Astrocyte (in vitro differentiated cells and primary cell): ENCODE measurements at regions not wholly inside any gene's neighbourhood (a gene's known extent, or its start where the extent isn't known, plus 50 kb on each side); places are given as distances from the start of the nearest gene placed in this dataset.

Experiments
- DNase-seq: peaks from one replicate; pipeline ENCODE4 v3.0.0-alpha.2; 2010; ENCODE audit warnings: low read depth
- FAIRE-seq: peaks from 2 replicates; lab custom pipeline; 2011; peaks lifted over from hg19 to GRCh38; lab: Jason Lieb, UNC
- H2AFZ ChIP-seq: 2 replicates; pipeline ENCODE4 v1.6.0; 2012; ENCODE audit warnings: low read depth, low read length, inconsistent platforms
- H3K27ac ChIP-seq: 2 replicates; pipeline ENCODE4 v1.5.1; 2011; ENCODE audit warnings: low read depth, low read length, inconsistent platforms
- H3K27me3 ChIP-seq: 2 replicates; pipeline ENCODE4 v1.6.0; 2011; ENCODE audit warnings: low read length, inconsistent platforms; ENCODE audit not compliant: insufficient read depth
- H3K36me3 ChIP-seq: 2 replicates; pipeline ENCODE4 v1.5.1; 2011; ENCODE audit warnings: low read length, inconsistent platforms; ENCODE audit not compliant: insufficient read depth
- H3K4me1 ChIP-seq: 2 replicates; pipeline ENCODE4 v1.5.1; 2011; ENCODE audit warnings: low read length, inconsistent platforms; ENCODE audit not compliant: insufficient read depth
- H3K4me2 ChIP-seq: 2 replicates; pipeline ENCODE4 v1.6.0; 2012; ENCODE audit warnings: low read length, inconsistent platforms
- H3K4me3 ChIP-seq: 2 replicates; pipeline ENCODE4 v1.5.1; 2011; ENCODE audit warnings: low read depth, mild to moderate bottlenecking, low read length, inconsistent platforms; ENCODE audit not compliant: insufficient read depth
- H3K79me2 ChIP-seq: 2 replicates; pipeline ENCODE4 v1.6.0; 2012; ENCODE audit warnings: mild to moderate bottlenecking, low read length, inconsistent platforms; ENCODE audit not compliant: insufficient read depth
- H3K9ac ChIP-seq: 2 replicates; pipeline ENCODE4 v1.6.0; 2012; ENCODE audit warnings: mild to moderate bottlenecking, low read length, inconsistent platforms
- H3K9me3 ChIP-seq: 2 replicates; pipeline ENCODE4 v1.5.1; 2012; ENCODE audit warnings: low read depth, mild to moderate bottlenecking, low read length, inconsistent platforms; ENCODE audit not compliant: insufficient read depth
- H4K20me1 ChIP-seq: 2 replicates; pipeline ENCODE4 v1.6.0; 2012; ENCODE audit warnings: low read length, inconsistent platforms; ENCODE audit not compliant: insufficient read depth
- H3K27ac Mint-ChIP-seq: one replicate; pipeline ENCODE4 v1.8.0; 2021; ENCODE audit warnings: mild to moderate bottlenecking, mixed read lengths; ENCODE audit not compliant: unreplicated experiment
- H3K27me3 Mint-ChIP-seq: one replicate; pipeline ENCODE4 v1.8.0; 2021; ENCODE audit warnings: low read depth, mixed read lengths; ENCODE audit not compliant: unreplicated experiment
- H3K36me3 Mint-ChIP-seq: one replicate; pipeline ENCODE4 v1.8.0; 2021; ENCODE audit warnings: low read depth, mixed read lengths; ENCODE audit not compliant: unreplicated experiment
- H3K4me1 Mint-ChIP-seq: one replicate; pipeline ENCODE4 v1.8.0; 2021; ENCODE audit warnings: low read depth, mixed read lengths; ENCODE audit not compliant: unreplicated experiment
- H3K4me3 Mint-ChIP-seq: one replicate; pipeline ENCODE4 v1.8.0; 2021; ENCODE audit warnings: mild to moderate bottlenecking, moderate library complexity, mixed read lengths; ENCODE audit not compliant: unreplicated experiment
- H3K9me3 Mint-ChIP-seq: one replicate; pipeline ENCODE4 v1.8.0; 2021; ENCODE audit warnings: mild to moderate bottlenecking, mixed read lengths; ENCODE audit not compliant: unreplicated experiment
- CTCF ChIP-seq: IDR thresholded peaks from 2 replicates; pipeline ENCODE4 v1.5.1; 2011; ENCODE audit warnings: low read depth, mild to moderate bottlenecking, inconsistent platforms, low read length, moderate library complexity; ENCODE audit not compliant: insufficient read depth
- EZH2 ChIP-seq: IDR thresholded peaks from 2 replicates; pipeline ENCODE4 v1.6.1; 2012; ENCODE audit warnings: mild to moderate bottlenecking, low read length, inconsistent platforms; ENCODE audit not compliant: insufficient read depth

- TF ChIP-seq CTCF (no peak), EZH2 (no peak)
- no peak for DNase-seq
- Histone ChIP-seq H3K4me3 (no peak overlapping the region), H3K4me2 (no peak overlapping the region), H3K36me3 (no peaks in the 10 kb centered on the region), H3K9me3 (no peaks in the 10 kb centered on the region), H3K4me1 (no peaks in the 10 kb centered on the region), H2AFZ (no peak overlapping the region), H3K79me2 (no peaks in the 10 kb centered on the region), H3K27me3 (no peaks in the 10 kb centered on the region), H3K9ac (no peak overlapping the region), H4K20me1 (no peaks in the 10 kb centered on the region), H3K27ac (no peak overlapping the region)
- Mint-ChIP-seq H3K4me3 (no peak overlapping the region), H3K4me1 (peaks cover 7% of the 10 kb centered on the region), H3K36me3 (no peaks in the 10 kb centered on the region), H3K27me3 (peaks cover 28% of the 10 kb centered on the region), H3K27ac (no peak overlapping the region), H3K9me3 (no peaks in the 10 kb centered on the region)
- FAIRE-seq: no peak
Observed at GRCh38 chr17:33966410-33967059, 288.6 kb upstream of the CCL2 start.

GRCh38 chr17:33967608-33968349 is 287.3 kb upstream of the CCL2 start:
- Mint-ChIP-seq H3K9me3 (no peaks in the 10 kb centered on the region), H3K27me3 (peaks cover 27% of the 10 kb centered on the region), H3K4me1 (peaks cover 7% of the 10 kb centered on the region), H3K27ac (no peak overlapping the region), H3K36me3 (no peaks in the 10 kb centered on the region), H3K4me3 (no peak overlapping the region)
- Histone ChIP-seq H3K4me3 (no peak overlapping the region), H3K36me3 (no peaks in the 10 kb centered on the region), H3K4me1 (no peaks in the 10 kb centered on the region), H3K27me3 (no peaks in the 10 kb centered on the region), H3K27ac (no peak overlapping the region), H3K4me2 (no peak overlapping the region), H3K79me2 (no peaks in the 10 kb centered on the region), H3K9me3 (no peaks in the 10 kb centered on the region), H4K20me1 (no peaks in the 10 kb centered on the region), H3K9ac (no peak overlapping the region), H2AFZ (no peak overlapping the region)
- FAIRE-seq (no peak), DNase-seq (no peak)
- TF ChIP-seq CTCF (no peak), EZH2 (no peak)
